ENCODE measurements at regions not wholly inside any gene's neighbourhood (a gene's known extent, or its start where the extent isn't known, plus 50 kb on each side); places are given as distances from the start of the nearest gene placed in this dataset.

DNA sequence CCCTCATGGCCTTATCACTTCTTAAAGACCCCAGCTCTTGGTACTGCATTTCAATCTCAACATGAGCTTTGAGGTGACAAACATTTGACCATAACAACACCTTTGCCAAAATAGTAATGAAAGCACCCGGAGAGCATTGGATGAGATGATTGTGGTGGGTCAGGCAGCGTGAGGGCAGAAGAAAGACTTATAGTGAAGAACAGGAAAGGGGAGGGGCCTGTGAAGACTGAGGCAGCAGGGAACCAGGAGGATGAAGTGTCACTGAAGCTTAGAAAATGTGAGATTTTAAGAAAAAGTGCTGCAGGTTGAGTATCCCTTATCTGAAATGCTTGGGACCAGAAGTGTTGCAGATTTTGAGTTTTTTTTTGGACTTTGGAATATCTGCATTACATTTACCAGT, 86.3 kb downstream of the EMP1 start:
- TF ChIP-seq CTCF (IDR thresholded peaks at IDR 0.05; ENCODE audit: extremely low read depth, low read depth, low read length) = no peak
- Histone ChIP-seq H3K36me3 (ENCODE audit: insufficient read depth, low read length) (no peaks in the 10 kb centered on the region), H3K9me3 (ENCODE audit: low read depth, low read length) (no peaks in the 10 kb centered on the region), H2AFZ (ENCODE audit: low read length) (no peak overlapping the region), H3K4me1 (ENCODE audit: insufficient read depth, low read length) (no peaks in the 10 kb centered on the region), H3K27me3 (ENCODE audit: insufficient read depth, low read length) (peaks cover 25% of the 10 kb centered on the region), H3K27ac (ENCODE audit: low read depth, low read length) (no peak overlapping the region), H4K20me1 (ENCODE audit: insufficient read depth, low read length) (no peaks in the 10 kb centered on the region), H3K4me2 (ENCODE audit: insufficient read depth, low read length) (no peak overlapping the region), H3K79me2 (ENCODE audit: insufficient read depth, low read length) (no peaks in the 10 kb centered on the region), H3K4me3 (ENCODE audit: insufficient read depth, low read length) (no peak overlapping the region)
- no peak for DNase-seq (ENCODE audit: insufficient read length, low spot score, missing footprints)

DNA sequence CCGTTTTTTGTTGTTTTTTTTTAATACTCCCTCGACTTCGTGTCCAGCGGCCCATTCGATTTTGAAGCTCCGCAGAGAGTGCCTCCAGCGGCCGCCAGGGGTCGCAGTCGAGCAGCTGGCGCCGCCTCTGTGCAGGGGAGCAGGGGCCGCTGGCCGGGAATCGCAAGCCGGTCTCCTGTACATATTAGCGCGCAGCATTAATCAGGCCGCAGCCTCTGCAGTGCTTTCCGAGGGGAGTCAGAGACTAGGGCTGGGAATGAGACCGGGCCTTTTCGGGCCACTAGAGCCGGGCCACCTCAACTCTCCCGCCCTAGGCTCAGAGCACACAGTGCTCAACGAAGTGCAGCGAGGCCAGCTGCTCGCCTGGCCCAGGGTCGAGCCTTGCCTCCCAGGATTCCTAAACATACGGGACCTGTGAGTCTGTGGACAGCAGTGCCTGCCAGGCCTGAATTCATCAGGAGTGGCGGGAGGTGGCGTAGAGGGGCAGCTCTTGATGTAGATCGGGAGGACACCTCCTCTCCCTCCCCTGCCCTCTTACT, 81.8 kb downstream of the EMP1 start:
- no peaks in the 10 kb centered on the region for H3K79me2 ChIP-seq (ENCODE audit: insufficient read depth, low read length)
- H3K27ac ChIP-seq (ENCODE audit: low read depth, low read length) = no peak overlapping the region
- H2AFZ ChIP-seq (ENCODE audit: low read length) = peak overlapping the region; percentile 58
- no peak overlapping the region for H3K4me3 ChIP-seq (ENCODE audit: insufficient read depth, low read length)
- no peaks in the 10 kb centered on the region for H3K36me3 ChIP-seq (ENCODE audit: insufficient read depth, low read length)
- H3K4me1 ChIP-seq (ENCODE audit: insufficient read depth, low read length) = no peaks in the 10 kb centered on the region
- DNase-seq (ENCODE audit: insufficient read length, low spot score, missing footprints) = peak; percentile 94
- H4K20me1 ChIP-seq (ENCODE audit: insufficient read depth, low read length) = no peaks in the 10 kb centered on the region
- H3K27me3 ChIP-seq (ENCODE audit: insufficient read depth, low read length) = peaks cover 41% of the 10 kb centered on the region
- TF ChIP-seq CTCF (IDR thresholded peaks at IDR 0.05; ENCODE audit: extremely low read depth, low read depth, low read length) = peak; percentile 93
- no peaks in the 10 kb centered on the region for H3K9me3 ChIP-seq (ENCODE audit: low read depth, low read length)
- peak overlapping the region; percentile 59 for H3K4me2 ChIP-seq (ENCODE audit: insufficient read depth, low read length)

- no peak overlapping the region for H3K4me3 ChIP-seq (ENCODE audit: insufficient read depth, low read length)
- no peaks in the 10 kb centered on the region for H4K20me1 ChIP-seq (ENCODE audit: insufficient read depth, low read length)
- no peak overlapping the region for H2AFZ ChIP-seq (ENCODE audit: low read length)
- no peaks in the 10 kb centered on the region for H3K9me3 ChIP-seq (ENCODE audit: low read depth, low read length)
- H3K27ac ChIP-seq (ENCODE audit: low read depth, low read length) = no peak overlapping the region
- no peaks in the 10 kb centered on the region for H3K36me3 ChIP-seq (ENCODE audit: insufficient read depth, low read length)
- no peak overlapping the region for H3K4me2 ChIP-seq (ENCODE audit: insufficient read depth, low read length)
- no peaks in the 10 kb centered on the region for H3K4me1 ChIP-seq (ENCODE audit: insufficient read depth, low read length)
- H3K27me3 ChIP-seq (ENCODE audit: insufficient read depth, low read length) = peaks cover 40% of the 10 kb centered on the region
- no peak for TF ChIP-seq CTCF (IDR thresholded peaks at IDR 0.05; ENCODE audit: extremely low read depth, low read depth, low read length)
- H3K79me2 ChIP-seq (ENCODE audit: insufficient read depth, low read length) = no peaks in the 10 kb centered on the region
- DNase-seq (ENCODE audit: insufficient read length, low spot score, missing footprints) = no peak
Observed at GRCh38 chr12:13277293-13277692, 80.8 kb downstream of the EMP1 start.

DNA sequence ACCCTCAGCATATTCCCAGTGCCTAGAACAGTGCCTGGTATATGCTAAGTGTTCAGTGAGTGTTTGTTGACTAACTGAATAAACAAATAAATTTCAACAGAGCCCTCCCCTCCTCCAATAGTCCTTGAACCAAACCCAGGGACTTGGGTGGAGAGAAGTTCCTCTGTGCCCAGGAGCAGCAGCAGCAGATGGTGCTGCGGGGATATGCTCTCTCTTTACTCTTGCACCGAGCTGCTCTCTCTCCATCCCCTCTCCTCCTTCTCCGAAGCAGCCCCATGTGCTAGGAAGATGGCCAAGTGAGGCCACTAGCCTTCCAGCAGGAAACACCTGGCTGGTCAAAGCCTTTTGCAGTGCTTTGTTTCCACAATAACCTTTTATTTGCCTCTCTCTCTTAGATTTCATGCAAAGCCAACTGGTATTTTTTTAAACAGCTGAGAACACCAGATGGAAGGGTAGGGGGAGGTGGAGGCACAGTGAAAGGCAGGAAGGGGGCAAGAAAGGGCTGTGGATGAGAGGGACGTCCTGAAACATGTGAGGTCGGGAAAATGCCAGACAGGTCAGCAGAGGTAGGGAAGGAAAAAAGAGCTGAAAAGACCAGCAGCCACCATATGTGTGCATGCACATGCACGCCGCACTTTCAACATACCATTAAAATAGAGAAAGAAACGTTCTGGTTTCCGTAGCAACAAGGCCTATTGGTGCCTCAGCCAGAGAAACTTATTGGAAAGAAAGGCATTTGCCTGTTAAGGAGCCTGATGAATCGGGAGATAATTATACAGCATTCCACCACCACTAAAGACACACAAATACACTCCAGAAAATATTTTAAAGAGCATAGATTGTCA, 78.9 kb downstream of the EMP1 start:
- Histone ChIP-seq H3K27me3 (ENCODE audit: insufficient read depth, low read length) (peaks cover 50% of the 10 kb centered on the region), H3K4me3 (ENCODE audit: insufficient read depth, low read length) (no peak overlapping the region), H3K4me1 (ENCODE audit: insufficient read depth, low read length) (no peaks in the 10 kb centered on the region), H3K36me3 (ENCODE audit: insufficient read depth, low read length) (no peaks in the 10 kb centered on the region), H3K27ac (ENCODE audit: low read depth, low read length) (no peak overlapping the region), H3K79me2 (ENCODE audit: insufficient read depth, low read length) (no peaks in the 10 kb centered on the region), H3K9me3 (ENCODE audit: low read depth, low read length) (no peaks in the 10 kb centered on the region), H2AFZ (ENCODE audit: low read length) (no peak overlapping the region), H3K4me2 (ENCODE audit: insufficient read depth, low read length) (no peak overlapping the region), H4K20me1 (ENCODE audit: insufficient read depth, low read length) (no peaks in the 10 kb centered on the region)
- no peak for TF ChIP-seq CTCF (IDR thresholded peaks at IDR 0.05; ENCODE audit: extremely low read depth, low read depth, low read length)
- DNase-seq (ENCODE audit: insufficient read length, low spot score, missing footprints) = no peak

All from osteoblast (primary cell).